ENCODE measurements at regions not wholly inside any gene's neighbourhood (a gene's known extent, or its start where the extent isn't known, plus 50 kb on each side); places are given as distances from the start of the nearest gene placed in this dataset.

- no peaks in the 10 kb centered on the region for H3K27me3 ChIP-seq
- intact Hi-C loops (cut with DNase I): no loop called here
- no peak for DNase-seq
- H3K9me3 ChIP-seq (replicated peaks in 1 of 3): no peaks in the 10 kb centered on the region
- H3K4me1 ChIP-seq (replicated peaks in 1 of 2): no peaks in the 10 kb centered on the region
- no peak for TF ChIP-seq CTCF (IDR thresholded peaks at IDR 0.05)
- no peak overlapping the region for H3K27ac ChIP-seq
- no peak overlapping the region for H3K4me3 ChIP-seq
- no peaks in the 10 kb centered on the region for H3K36me3 ChIP-seq (replicated peaks in 1 of 2)
- WGBS, 4 donors: 90 to 95% (median 91%) methylated on average over 8 of the region's 8 CpGs
These were observed 175.6 kb upstream of the ANKRD28 start for GRCh38 chr3:15973414-15973813.

GRCh38 chr3:15973940-15974339 is 176.2 kb upstream of the ANKRD28 start:
- Histone ChIP-seq H3K36me3 (replicated peaks in 1 of 2) (no peaks in the 10 kb centered on the region), H3K4me3 (no peak overlapping the region), H3K27ac (no peak overlapping the region), H3K4me1 (replicated peaks in 1 of 2) (no peaks in the 10 kb centered on the region), H3K9me3 (replicated peaks in 1 of 3) (no peaks in the 10 kb centered on the region), H3K27me3 (no peaks in the 10 kb centered on the region)
- TF ChIP-seq POLR2A (IDR thresholded peaks at IDR 0.05) (no peak), CTCF (IDR thresholded peaks at IDR 0.05) (no peak)
- no peak for DNase-seq
- WGBS, 4 donors: 38 to 74% (median 62%) methylated on average over 1 of the region's 1 CpG
- intact Hi-C loops (cut with DNase I): no loop called here

GRCh38 chr3:15974647-15975046 is 176.9 kb upstream of the ANKRD28 start:
- 18 to 25% (median 22%) methylated on average over 6 of the region's 6 CpGs for WGBS, 4 donors
- intact Hi-C loops (cut with DNase I): no loop called here

GRCh38 chr3:15976524-15976923 is 178.7 kb upstream of the ANKRD28 start:
- DNase-seq: no peak
- TF ChIP-seq CTCF (IDR thresholded peaks at IDR 0.05): no peak
- no peak for TF ChIP-seq POLR2A (IDR thresholded peaks at IDR 0.05)
- intact Hi-C loops (cut with DNase I): no loop called here

More at GRCh38 chr3:15974647-15975046, 176.9 kb upstream of the ANKRD28 start:
- Histone ChIP-seq H3K27me3 (no peaks in the 10 kb centered on the region), H3K9me3 (replicated peaks in 1 of 3) (no peaks in the 10 kb centered on the region), H3K4me1 (replicated peaks in 1 of 2) (no peaks in the 10 kb centered on the region), H3K36me3 (replicated peaks in 1 of 2) (no peaks in the 10 kb centered on the region), H3K4me3 (no peak overlapping the region), H3K27ac (no peak overlapping the region)
- no peak for DNase-seq
- no peak for TF ChIP-seq POLR2A (IDR thresholded peaks at IDR 0.05)
- TF ChIP-seq CTCF (IDR thresholded peaks at IDR 0.05): no peak

More at GRCh38 chr3:15976524-15976923, 178.7 kb upstream of the ANKRD28 start:
- no peaks in the 10 kb centered on the region for H3K36me3 ChIP-seq (replicated peaks in 1 of 2)
- no peak overlapping the region for H3K27ac ChIP-seq
- no peaks in the 10 kb centered on the region for H3K27me3 ChIP-seq
- H3K4me3 ChIP-seq: no peak overlapping the region
- H3K9me3 ChIP-seq (replicated peaks in 1 of 3): no peaks in the 10 kb centered on the region
- 42 to 64% (median 43%) methylated on average over 2 of the region's 2 CpGs; no CpG with 5 or more reads in 1 of the 4 donors for WGBS, 4 donors
- no peaks in the 10 kb centered on the region for H3K4me1 ChIP-seq (replicated peaks in 1 of 2)
